ENCODE measurements at regions not wholly inside any gene's neighbourhood (a gene's known extent, or its start where the extent isn't known, plus 50 kb on each side); places are given as distances from the start of the nearest gene placed in this dataset.

GRCh38 chrX:116756958-116757357 lies 294.2 kb upstream of the CT83 start:
- DNase-seq (ENCODE audit: low spot score), result no peak
- H3K9ac ChIP-seq (ENCODE audit: low read depth in 1 of 2, low read length in 2 of 2), result no peak overlapping the region
- H3K27me3 ChIP-seq (ENCODE audit: control insufficient read depth in 4 of 4, insufficient read depth in 4 of 4, low read length in 3 of 4), result no peaks in the 10 kb centered on the region
- no peaks in the 10 kb centered on the region for H3K36me3 ChIP-seq (ENCODE audit: control insufficient read depth in 4 of 4, insufficient read depth in 3 of 4, low read depth in 1 of 4, low read length in 3 of 4)
- H3K4me1 ChIP-seq (ENCODE audit: control insufficient read depth in 4 of 4, insufficient read depth in 4 of 4, low read length in 3 of 4), result no peaks in the 10 kb centered on the region
- WGBS, result 83% methylated on average over 1 of the region's 1 CpG
- no peak overlapping the region for H3K27ac ChIP-seq (ENCODE audit: low read depth in 1 of 2, low read length in 2 of 2)
- TF ChIP-seq SP1 (IDR thresholded peaks at IDR 0.05) (no peak), FOXA1 (IDR thresholded peaks at IDR 0.05) (no peak), NR2F2 (IDR thresholded peaks at IDR 0.05) (no peak), RXRA (IDR thresholded peaks at IDR 0.05) (no peak)
- TF ChIP-seq, protein P1, sequence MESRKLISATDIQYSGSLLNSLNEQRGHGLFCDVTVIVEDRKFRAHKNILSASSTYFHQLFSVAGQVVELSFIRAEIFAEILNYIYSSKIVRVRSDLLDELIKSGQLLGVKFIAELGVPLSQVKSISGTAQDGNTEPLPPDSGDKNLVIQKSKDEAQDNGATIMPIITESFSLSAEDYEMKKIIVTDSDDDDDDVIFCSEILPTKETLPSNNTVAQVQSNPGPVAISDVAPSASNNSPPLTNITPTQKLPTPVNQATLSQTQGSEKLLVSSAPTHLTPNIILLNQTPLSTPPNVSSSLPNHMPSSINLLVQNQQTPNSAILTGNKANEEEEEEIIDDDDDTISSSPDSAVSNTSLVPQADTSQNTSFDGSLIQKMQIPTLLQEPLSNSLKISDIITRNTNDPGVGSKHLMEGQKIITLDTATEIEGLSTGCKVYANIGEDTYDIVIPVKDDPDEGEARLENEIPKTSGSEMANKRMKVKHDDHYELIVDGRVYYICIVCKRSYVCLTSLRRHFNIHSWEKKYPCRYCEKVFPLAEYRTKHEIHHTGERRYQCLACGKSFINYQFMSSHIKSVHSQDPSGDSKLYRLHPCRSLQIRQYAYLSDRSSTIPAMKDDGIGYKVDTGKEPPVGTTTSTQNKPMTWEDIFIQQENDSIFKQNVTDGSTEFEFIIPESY (IDR thresholded peaks at IDR 0.05), result no peak
- H3K9me3 ChIP-seq (ENCODE audit: control insufficient read depth in 4 of 4, low read length in 3 of 4), result no peaks in the 10 kb centered on the region
- H3K4me3 ChIP-seq (ENCODE audit: low read depth in 1 of 3, low read length in 3 of 3), result no peak overlapping the region

DNA sequence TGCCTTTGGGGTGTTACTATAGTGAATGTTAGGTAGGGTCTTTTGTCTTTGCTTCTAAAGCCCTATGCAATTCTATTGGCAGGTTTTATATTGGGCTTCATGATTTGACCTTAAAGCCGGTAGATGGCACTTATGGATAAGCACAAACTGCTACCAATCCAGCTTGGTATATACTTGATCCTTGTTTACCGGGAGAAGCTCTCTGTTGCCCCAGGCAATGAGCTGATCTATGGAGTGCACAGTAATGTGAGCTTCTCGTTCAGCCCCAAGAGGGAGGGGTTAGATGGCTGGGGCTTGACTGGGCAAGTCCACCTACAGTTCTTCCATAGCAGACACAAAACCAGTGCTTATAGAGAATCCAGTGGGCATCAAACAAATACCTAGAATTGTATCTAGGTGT lies 287.2 kb upstream of the CT83 start:
- H3K9me3 ChIP-seq (ENCODE audit: control insufficient read depth in 4 of 4, low read length in 3 of 4), result no peaks in the 10 kb centered on the region
- H3K27ac ChIP-seq (ENCODE audit: low read depth in 1 of 2, low read length in 2 of 2), result no peak overlapping the region
- no peak overlapping the region for H3K4me3 ChIP-seq (ENCODE audit: low read depth in 1 of 3, low read length in 3 of 3)
- DNase-seq (ENCODE audit: low spot score), result no peak
- 84% methylated on average over 3 of the region's 3 CpGs for WGBS
- no peaks in the 10 kb centered on the region for H3K36me3 ChIP-seq (ENCODE audit: control insufficient read depth in 4 of 4, insufficient read depth in 3 of 4, low read depth in 1 of 4, low read length in 3 of 4)
- no peaks in the 10 kb centered on the region for H3K4me1 ChIP-seq (ENCODE audit: control insufficient read depth in 4 of 4, insufficient read depth in 4 of 4, low read length in 3 of 4)
- no peaks in the 10 kb centered on the region for H3K27me3 ChIP-seq (ENCODE audit: control insufficient read depth in 4 of 4, insufficient read depth in 4 of 4, low read length in 3 of 4)
- TF ChIP-seq YY1 (IDR thresholded peaks at IDR 0.05) (no peak), CTCF (IDR thresholded peaks at IDR 0.05; ENCODE audit: low read depth, low read length, missing input control) (no peak), HNF4G (IDR thresholded peaks at IDR 0.05) (no peak), NR2F2 (IDR thresholded peaks at IDR 0.05) (no peak), MAX (IDR thresholded peaks at IDR 0.05) (no peak)
- TF ChIP-seq, protein P2, sequence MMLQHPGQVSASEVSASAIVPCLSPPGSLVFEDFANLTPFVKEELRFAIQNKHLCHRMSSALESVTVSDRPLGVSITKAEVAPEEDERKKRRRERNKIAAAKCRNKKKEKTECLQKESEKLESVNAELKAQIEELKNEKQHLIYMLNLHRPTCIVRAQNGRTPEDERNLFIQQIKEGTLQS (IDR thresholded peaks at IDR 0.05), result no peak
- no peak overlapping the region for H3K9ac ChIP-seq (ENCODE audit: low read depth in 1 of 2, low read length in 2 of 2)

- H3K4me3 ChIP-seq (ENCODE audit: low read depth in 1 of 3, low read length in 3 of 3), result no peak overlapping the region
- no peak overlapping the region for H3K9ac ChIP-seq (ENCODE audit: low read depth in 1 of 2, low read length in 2 of 2)
- H3K9me3 ChIP-seq (ENCODE audit: control insufficient read depth in 4 of 4, low read length in 3 of 4), result no peaks in the 10 kb centered on the region
- 20% methylated on average over 2 of the region's 2 CpGs for WGBS
- no peaks in the 10 kb centered on the region for H3K36me3 ChIP-seq (ENCODE audit: control insufficient read depth in 4 of 4, insufficient read depth in 3 of 4, low read depth in 1 of 4, low read length in 3 of 4)
- H3K4me1 ChIP-seq (ENCODE audit: control insufficient read depth in 4 of 4, insufficient read depth in 4 of 4, low read length in 3 of 4), result peaks cover 0 to 5% (median 0%) of the 10 kb centered on the region in 4 donors
- no peak for DNase-seq (ENCODE audit: low spot score)
- H3K27me3 ChIP-seq (ENCODE audit: control insufficient read depth in 4 of 4, insufficient read depth in 4 of 4, low read length in 3 of 4), result no peaks in the 10 kb centered on the region
- H3K27ac ChIP-seq (ENCODE audit: low read depth in 1 of 2, low read length in 2 of 2), result no peak overlapping the region
- TF ChIP-seq, protein P3, sequence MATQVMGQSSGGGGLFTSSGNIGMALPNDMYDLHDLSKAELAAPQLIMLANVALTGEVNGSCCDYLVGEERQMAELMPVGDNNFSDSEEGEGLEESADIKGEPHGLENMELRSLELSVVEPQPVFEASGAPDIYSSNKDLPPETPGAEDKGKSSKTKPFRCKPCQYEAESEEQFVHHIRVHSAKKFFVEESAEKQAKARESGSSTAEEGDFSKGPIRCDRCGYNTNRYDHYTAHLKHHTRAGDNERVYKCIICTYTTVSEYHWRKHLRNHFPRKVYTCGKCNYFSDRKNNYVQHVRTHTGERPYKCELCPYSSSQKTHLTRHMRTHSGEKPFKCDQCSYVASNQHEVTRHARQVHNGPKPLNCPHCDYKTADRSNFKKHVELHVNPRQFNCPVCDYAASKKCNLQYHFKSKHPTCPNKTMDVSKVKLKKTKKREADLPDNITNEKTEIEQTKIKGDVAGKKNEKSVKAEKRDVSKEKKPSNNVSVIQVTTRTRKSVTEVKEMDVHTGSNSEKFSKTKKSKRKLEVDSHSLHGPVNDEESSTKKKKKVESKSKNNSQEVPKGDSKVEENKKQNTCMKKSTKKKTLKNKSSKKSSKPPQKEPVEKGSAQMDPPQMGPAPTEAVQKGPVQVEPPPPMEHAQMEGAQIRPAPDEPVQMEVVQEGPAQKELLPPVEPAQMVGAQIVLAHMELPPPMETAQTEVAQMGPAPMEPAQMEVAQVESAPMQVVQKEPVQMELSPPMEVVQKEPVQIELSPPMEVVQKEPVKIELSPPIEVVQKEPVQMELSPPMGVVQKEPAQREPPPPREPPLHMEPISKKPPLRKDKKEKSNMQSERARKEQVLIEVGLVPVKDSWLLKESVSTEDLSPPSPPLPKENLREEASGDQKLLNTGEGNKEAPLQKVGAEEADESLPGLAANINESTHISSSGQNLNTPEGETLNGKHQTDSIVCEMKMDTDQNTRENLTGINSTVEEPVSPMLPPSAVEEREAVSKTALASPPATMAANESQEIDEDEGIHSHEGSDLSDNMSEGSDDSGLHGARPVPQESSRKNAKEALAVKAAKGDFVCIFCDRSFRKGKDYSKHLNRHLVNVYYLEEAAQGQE (IDR thresholded peaks at IDR 0.05), result no peak
- TF ChIP-seq NR2F2 (IDR thresholded peaks at IDR 0.05) (no peak), RXRA (IDR thresholded peaks at IDR 0.05) (peak; percentile 37 to 63), RAD21 (IDR thresholded peaks at IDR 0.05) (no peak), YY1 (IDR thresholded peaks at IDR 0.05) (no peak)
Observed at GRCh38 chrX:116732214-116732613, 269.4 kb upstream of the CT83 start.
